WI38 (cell line): ENCODE measurements at regions not wholly inside any gene's neighbourhood (a gene's known extent, or its start where the extent isn't known, plus 50 kb on each side); places are given as distances from the start of the nearest gene placed in this dataset.

Source experiments
- H3K4me3 ChIP-seq: 2 replicates; pipeline ENCODE4 v1.5.1; 2011; ENCODE audit warnings: low read depth, mild to moderate bottlenecking, control low read depth, low read length
- TF ChIP-seq, protein P1 (sequence below): IDR thresholded peaks from 2 replicates; pipeline ENCODE4 v1.5.1; 2012; ENCODE audit warnings: low read depth, mild to moderate bottlenecking, control low read depth, low read length

GRCh38 chr10:33981301-33981700 is 646.8 kb upstream of the NRP1 start:
- H3K4me3 ChIP-seq: no peak overlapping the region
- TF ChIP-seq, protein P1, sequence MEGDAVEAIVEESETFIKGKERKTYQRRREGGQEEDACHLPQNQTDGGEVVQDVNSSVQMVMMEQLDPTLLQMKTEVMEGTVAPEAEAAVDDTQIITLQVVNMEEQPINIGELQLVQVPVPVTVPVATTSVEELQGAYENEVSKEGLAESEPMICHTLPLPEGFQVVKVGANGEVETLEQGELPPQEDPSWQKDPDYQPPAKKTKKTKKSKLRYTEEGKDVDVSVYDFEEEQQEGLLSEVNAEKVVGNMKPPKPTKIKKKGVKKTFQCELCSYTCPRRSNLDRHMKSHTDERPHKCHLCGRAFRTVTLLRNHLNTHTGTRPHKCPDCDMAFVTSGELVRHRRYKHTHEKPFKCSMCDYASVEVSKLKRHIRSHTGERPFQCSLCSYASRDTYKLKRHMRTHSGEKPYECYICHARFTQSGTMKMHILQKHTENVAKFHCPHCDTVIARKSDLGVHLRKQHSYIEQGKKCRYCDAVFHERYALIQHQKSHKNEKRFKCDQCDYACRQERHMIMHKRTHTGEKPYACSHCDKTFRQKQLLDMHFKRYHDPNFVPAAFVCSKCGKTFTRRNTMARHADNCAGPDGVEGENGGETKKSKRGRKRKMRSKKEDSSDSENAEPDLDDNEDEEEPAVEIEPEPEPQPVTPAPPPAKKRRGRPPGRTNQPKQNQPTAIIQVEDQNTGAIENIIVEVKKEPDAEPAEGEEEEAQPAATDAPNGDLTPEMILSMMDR: no peak

DNA sequence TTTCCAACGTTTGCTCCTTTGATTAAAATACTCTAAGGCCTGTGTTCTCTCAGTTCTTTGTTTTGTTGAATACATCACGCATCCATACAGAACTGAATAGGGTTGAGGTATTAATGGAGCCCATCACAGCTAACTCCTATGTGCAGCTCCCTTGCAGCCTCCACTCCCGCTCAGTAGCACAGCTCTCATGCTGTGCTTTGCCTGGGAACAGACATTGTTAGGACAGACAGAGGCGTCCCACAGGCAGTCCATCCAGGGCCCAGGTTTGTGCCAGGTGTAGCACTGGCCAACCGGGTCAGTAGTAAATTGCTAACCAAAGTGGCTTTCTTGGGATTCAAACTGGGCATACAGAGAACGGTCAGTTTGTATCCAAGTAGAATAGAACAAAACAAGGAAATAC is 644.7 kb upstream of the NRP1 start:
- TF ChIP-seq, protein P1: no peak
- no peak overlapping the region for H3K4me3 ChIP-seq

GRCh38 chr10:33975481-33975880 is 641.0 kb upstream of the NRP1 start:
- TF ChIP-seq, protein P1: no peak
- H3K4me3 ChIP-seq: no peak overlapping the region

GRCh38 chr10:33974976-33975478 is 640.6 kb upstream of the NRP1 start:
- TF ChIP-seq, protein P1: no peak
- H3K4me3 ChIP-seq: no peak overlapping the region

DNA sequence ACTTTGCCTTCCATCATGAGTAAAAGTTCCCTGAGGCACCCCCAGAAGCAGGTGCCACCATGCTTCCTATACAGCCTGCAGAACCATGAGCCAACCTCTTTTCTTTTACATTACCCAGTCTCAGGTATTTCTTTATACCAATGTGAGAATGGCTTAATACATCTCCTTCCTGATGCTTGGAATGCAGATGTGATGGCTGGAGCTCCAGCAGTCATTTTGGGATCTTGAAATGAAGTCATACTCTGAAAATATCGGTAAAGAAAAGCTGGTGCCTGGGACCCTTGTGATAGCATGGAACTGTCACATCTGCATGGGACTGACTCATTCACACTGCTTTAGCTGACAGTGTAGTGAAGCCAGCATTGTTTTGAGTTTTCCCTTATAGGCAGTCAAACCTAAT is 634.5 kb upstream of the NRP1 start:
- TF ChIP-seq, protein P1: no peak
- H3K4me3 ChIP-seq: no peak overlapping the region

DNA sequence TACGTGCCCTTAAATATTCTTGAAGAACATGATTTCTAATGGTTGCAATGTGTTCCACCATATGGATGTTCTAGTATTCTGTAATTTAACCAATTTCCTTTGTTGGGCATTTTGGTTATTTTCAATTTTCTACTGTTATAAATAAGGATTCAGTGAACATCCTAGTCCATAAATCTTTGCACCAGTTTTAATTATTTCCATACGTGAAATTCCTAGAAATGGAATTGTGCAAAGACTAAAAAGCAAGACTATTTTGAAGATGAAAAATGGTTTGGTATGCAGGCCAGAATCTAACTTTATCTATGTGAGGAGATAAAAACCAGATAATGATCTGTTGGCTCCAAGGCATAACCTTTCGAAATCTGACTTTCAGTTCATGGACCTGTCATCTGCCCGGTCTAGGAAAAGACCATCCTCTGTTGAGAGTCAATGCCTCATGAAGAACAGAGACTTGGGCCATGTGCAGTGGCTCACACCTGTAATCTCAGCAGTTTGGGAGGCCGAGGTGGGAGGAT is 633.2 kb upstream of the NRP1 start:
- TF ChIP-seq, protein P1: no peak
- no peak overlapping the region for H3K4me3 ChIP-seq

DNA sequence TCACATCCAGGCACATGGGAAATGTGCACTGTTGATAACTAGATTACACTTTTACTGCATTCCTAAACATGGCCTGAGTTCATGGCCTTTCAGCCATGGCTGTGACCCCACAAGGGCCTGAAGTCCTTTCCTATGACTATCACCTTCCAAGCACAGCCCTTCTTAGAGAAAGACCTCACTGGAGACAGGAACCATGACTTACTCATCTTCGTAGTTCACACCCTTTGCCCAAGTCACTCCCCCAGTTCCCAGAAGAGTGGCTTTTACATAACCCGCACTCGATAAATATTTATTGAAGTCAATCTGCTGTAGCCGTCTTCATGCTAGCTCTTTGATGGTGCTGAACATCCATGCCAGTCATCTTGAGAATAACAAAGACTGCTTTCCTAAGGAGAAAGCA is 632.5 kb upstream of the NRP1 start:
- no peak overlapping the region for H3K4me3 ChIP-seq

More for the DNA sequence above, 632.5 kb upstream of the NRP1 start:
- TF ChIP-seq, protein P1: no peak
